Activated T-helper 1 cell treated with anti-CD3 and anti-CD28 coated beads, Interleukin-12 subunit alpha, Interleukin-12 subunit beta, Interleukin-2, Interleukin-4 antibody, amounts not matched to agents 30 ng/mL and 10 ng/mL and 1 ng/mL, durations not matched to agents 14 hours and 24 hours and 36 hours (primary cell): ENCODE measurements at regions not wholly inside any gene's neighbourhood (a gene's known extent, or its start where the extent isn't known, plus 50 kb on each side); places are given as distances from the start of the nearest gene placed in this dataset.

Experiments
- DNase-seq: peaks from one replicate; pipeline ENCODE4 v3.0.0; 2021; ENCODE audit warnings: low spot score
- H3K27ac Mint-ChIP-seq: one replicate; pipeline ENCODE4 v1.8.0; 2021; ENCODE audit warnings: mild to moderate bottlenecking, mixed read lengths
- H3K27me3 Mint-ChIP-seq: one replicate; pipeline ENCODE4 v1.8.0; 2022; ENCODE audit warnings: mild to moderate bottlenecking, moderate library complexity, mixed read lengths; ENCODE audit not compliant: insufficient read depth
- H3K36me3 Mint-ChIP-seq: one replicate; pipeline ENCODE4 v1.8.0; 2021; ENCODE audit warnings: low read depth, mixed read lengths
- H3K4me1 Mint-ChIP-seq: one replicate; pipeline ENCODE4 v1.8.0; 2021; ENCODE audit warnings: low read depth, mixed read lengths
- H3K4me3 Mint-ChIP-seq: one replicate; pipeline ENCODE4 v1.8.0; 2021; ENCODE audit warnings: mild to moderate bottlenecking, moderate library complexity, mixed read lengths
- H3K9me3 Mint-ChIP-seq: one replicate; pipeline ENCODE4 v1.8.0; 2021; ENCODE audit warnings: mixed read lengths
- intact Hi-C: fragments of 100-400 bp; cut with micrococcal nuclease; formaldehyde crosslinking; loops from one replicate; pipeline ENCODE4 v1.15.1; 2024

DNA sequence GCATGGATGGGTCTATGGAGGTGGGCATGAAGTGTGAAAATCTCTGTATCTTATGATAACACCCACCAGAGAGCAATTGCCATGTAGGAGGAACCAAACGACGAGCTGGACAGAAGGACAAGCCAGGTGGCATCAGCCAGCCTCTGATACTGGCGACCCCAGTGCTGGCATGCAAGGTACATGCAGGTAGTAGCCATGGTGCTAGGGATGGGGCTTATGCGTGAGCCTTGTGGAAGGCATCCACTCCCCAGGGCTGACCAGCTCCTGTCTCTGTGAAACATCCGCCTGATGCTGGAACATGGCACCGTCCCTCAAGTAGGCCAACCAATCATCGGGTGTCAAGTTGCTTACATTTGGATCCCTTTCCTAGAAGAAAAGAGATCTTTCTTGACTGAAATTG, 412.9 kb downstream of the GADD45G start:
- Mint-ChIP-seq H3K9me3 (no peaks in the 10 kb centered on the region), H3K27ac (no peak overlapping the region), H3K27me3 (peaks cover 1% of the 10 kb centered on the region), H3K36me3 (no peaks in the 10 kb centered on the region), H3K4me3 (no peak overlapping the region), H3K4me1 (peaks cover 7% of the 10 kb centered on the region)
- no peak for DNase-seq
- intact Hi-C loops: no loop called here

DNA sequence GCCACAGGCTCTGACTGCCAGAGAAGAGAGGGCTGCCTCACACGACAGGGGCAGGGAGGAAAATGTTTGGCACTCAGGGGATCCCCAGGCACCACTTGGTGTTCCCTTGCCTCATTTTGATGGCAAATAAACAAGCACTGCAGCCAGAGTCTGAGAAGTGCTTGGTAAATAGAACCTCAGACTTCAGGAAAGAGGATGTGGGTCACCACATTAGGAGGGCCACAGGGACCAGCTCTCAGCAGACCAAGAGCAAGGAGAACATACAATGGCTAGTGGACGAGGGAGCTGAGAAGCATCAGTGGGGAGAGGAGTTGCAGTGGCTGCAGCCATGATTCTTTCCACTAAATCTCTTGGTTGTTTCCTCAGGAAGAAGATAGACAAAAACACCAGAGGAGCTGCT, 413.9 kb downstream of the GADD45G start:
- peaks cover 1% of the 10 kb centered on the region for H3K27me3 Mint-ChIP-seq

DNA sequence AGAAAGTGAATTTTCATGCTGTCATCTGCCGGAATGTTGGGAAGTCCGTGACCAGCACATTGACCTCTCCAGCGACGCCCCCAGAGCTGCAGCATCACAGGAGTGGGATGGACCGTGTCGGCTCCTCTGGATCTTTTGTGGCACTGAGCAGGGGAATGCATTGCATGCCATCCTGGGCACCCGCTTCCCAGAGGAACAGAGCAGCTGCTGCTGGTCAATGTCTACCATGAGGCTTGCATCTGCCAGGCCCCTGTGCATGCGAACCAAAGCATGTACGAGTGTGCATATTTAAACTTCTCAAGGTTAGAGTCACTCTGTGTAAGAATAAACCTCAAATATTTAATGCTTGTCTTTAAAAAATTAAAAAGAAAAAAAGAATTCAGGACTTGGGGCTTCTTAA, 414.8 kb downstream of the GADD45G start:
- no peak overlapping the region for H3K27ac Mint-ChIP-seq
- H3K9me3 Mint-ChIP-seq: no peaks in the 10 kb centered on the region
- H3K4me1 Mint-ChIP-seq: peaks cover 7% of the 10 kb centered on the region
- no peaks in the 10 kb centered on the region for H3K27me3 Mint-ChIP-seq
- DNase-seq: no peak
- no peak overlapping the region for H3K4me3 Mint-ChIP-seq
- H3K36me3 Mint-ChIP-seq: no peaks in the 10 kb centered on the region
- intact Hi-C loops: no loop called here

More for the DNA sequence above, 413.9 kb downstream of the GADD45G start:
- no peaks in the 10 kb centered on the region for H3K9me3 Mint-ChIP-seq
- intact Hi-C loops: no loop called here
- no peak overlapping the region for H3K4me3 Mint-ChIP-seq
- no peak for DNase-seq
- H3K27ac Mint-ChIP-seq: no peak overlapping the region
- H3K36me3 Mint-ChIP-seq: no peaks in the 10 kb centered on the region
- peaks cover 7% of the 10 kb centered on the region for H3K4me1 Mint-ChIP-seq

- Mint-ChIP-seq H3K27me3 (no peaks in the 10 kb centered on the region), H3K9me3 (no peaks in the 10 kb centered on the region), H3K27ac (no peak overlapping the region), H3K4me3 (no peak overlapping the region), H3K4me1 (peaks cover 7% of the 10 kb centered on the region), H3K36me3 (no peaks in the 10 kb centered on the region)
- intact Hi-C loops: no loop called here
- DNase-seq: no peak
Measured at GRCh38 chr9:90020276-90020871, 415.6 kb downstream of the GADD45G start.

GRCh38 chr9:90021216-90021906, 416.5 kb downstream of the GADD45G start:
- intact Hi-C loops: no loop called here
- no peaks in the 10 kb centered on the region for H3K36me3 Mint-ChIP-seq
- H3K27ac Mint-ChIP-seq: no peak overlapping the region
- DNase-seq: no peak
- H3K9me3 Mint-ChIP-seq: no peaks in the 10 kb centered on the region
- H3K27me3 Mint-ChIP-seq: no peaks in the 10 kb centered on the region
- peaks cover 7% of the 10 kb centered on the region for H3K4me1 Mint-ChIP-seq
- no peak overlapping the region for H3K4me3 Mint-ChIP-seq

DNA sequence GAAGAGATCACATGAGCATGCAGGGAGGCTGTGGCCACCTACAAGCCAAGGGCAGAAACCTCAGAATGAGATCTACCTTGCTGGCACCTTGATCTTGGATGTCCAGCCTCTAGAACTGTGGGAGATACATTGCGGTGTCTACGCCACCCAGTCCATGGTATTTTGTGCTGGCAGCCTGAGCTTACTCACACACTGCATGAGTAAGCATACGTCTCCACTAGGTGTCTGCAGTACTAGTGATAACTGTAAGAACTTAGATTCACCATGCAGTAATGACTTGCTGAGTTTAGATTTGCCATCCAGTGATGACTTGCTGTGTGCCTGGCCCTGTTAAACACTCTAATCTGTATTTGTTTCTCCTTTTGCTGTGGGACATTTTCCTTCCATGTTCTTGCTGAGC, 417.7 kb downstream of the GADD45G start:
- Mint-ChIP-seq H3K4me1 (peaks cover 7% of the 10 kb centered on the region), H3K9me3 (no peaks in the 10 kb centered on the region), H3K36me3 (no peaks in the 10 kb centered on the region), H3K27ac (no peak overlapping the region), H3K4me3 (no peak overlapping the region), H3K27me3 (peaks cover under 1% of the 10 kb centered on the region)
- DNase-seq: no peak
- intact Hi-C loops: no loop called here

DNA sequence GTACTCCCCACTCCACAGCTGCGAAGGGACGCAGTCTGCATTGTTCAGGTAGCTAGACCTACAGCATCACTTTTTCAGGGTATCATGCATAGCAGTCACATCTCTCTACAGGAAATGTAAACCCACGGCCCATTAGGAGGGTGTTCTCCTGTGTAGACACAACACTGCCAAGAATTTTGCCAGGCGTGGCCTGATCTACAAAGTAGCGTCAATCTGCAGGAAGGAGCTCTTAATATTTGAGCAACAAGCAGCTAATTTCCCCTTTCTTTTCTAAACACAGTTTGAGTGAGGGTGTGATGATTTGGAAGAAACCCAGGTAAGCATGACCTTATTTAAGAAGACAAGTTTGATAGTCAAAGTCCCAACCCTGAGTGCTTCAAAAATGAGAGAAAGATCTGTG, 419.0 kb downstream of the GADD45G start:
- Mint-ChIP-seq H3K27me3 (peaks cover 12% of the 10 kb centered on the region), H3K36me3 (no peaks in the 10 kb centered on the region), H3K9me3 (no peaks in the 10 kb centered on the region), H3K27ac (no peak overlapping the region), H3K4me3 (no peak overlapping the region), H3K4me1 (peaks cover 1% of the 10 kb centered on the region)
- intact Hi-C loops: no loop called here
- DNase-seq: no peak

DNA sequence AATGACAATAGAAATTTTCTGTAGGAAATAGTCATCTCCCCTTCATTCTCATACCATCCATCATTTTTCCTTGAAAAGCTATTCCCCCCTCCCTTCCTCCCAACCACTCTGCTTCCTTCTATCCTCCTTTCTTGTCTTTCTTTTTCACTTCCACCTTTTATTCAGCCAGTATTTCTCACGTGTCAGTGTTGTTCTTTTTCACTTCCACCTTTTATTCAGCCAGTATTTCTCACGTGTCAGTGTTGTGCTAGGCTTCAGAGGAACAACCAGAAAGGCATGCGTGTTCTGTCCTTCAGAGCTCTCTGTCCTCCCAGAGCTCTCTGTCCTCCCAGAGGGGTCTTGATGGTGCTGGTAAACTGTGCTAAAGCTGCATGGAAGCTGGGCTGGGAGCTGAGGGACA, 419.6 kb downstream of the GADD45G start:
- Mint-ChIP-seq H3K27ac (no peak overlapping the region), H3K9me3 (no peaks in the 10 kb centered on the region), H3K27me3 (peaks cover 14% of the 10 kb centered on the region), H3K36me3 (no peaks in the 10 kb centered on the region), H3K4me1 (no peaks in the 10 kb centered on the region), H3K4me3 (no peak overlapping the region)
- intact Hi-C loops: no loop called here
- DNase-seq: no peak

- Mint-ChIP-seq H3K27ac (no peak overlapping the region), H3K4me1 (no peaks in the 10 kb centered on the region), H3K9me3 (no peaks in the 10 kb centered on the region), H3K4me3 (no peak overlapping the region), H3K36me3 (no peaks in the 10 kb centered on the region), H3K27me3 (peaks cover 15% of the 10 kb centered on the region)
- DNase-seq: no peak
- intact Hi-C loops: no loop called here
Measured at GRCh38 chr9:90024823-90025222, 420.0 kb downstream of the GADD45G start.

- Mint-ChIP-seq H3K4me1 (no peaks in the 10 kb centered on the region), H3K36me3 (no peaks in the 10 kb centered on the region), H3K4me3 (no peak overlapping the region), H3K27ac (no peak overlapping the region), H3K9me3 (no peaks in the 10 kb centered on the region), H3K27me3 (peaks cover 15% of the 10 kb centered on the region)
- DNase-seq: no peak
- intact Hi-C loops: no loop called here
Measured at GRCh38 chr9:90025816-90026215, 421.0 kb downstream of the GADD45G start.

DNA sequence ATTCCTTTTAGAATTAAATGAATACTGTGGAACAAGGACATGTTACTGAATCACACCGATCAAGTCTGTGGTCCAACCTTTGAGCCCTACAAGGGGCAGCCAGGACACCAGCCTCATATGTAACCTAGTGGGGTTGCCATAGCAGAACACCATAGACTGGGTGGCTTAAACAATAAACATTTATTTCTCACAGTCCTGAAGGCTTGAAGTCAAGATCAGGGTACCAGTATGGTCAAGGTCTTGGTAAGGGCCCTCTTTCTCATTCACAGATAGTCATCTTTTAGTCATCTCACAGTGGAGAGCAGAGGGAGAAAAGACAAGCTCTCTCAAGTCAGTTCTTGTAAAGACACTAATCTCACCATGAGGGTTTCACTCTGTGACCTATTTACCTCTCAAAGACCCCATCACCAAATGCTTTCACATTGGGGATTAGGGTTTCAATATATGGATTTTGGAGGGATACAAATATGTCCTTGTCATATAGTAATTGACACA, 422.5 kb downstream of the GADD45G start:
- Mint-ChIP-seq H3K27me3 (peaks cover 17% of the 10 kb centered on the region), H3K27ac (no peak overlapping the region), H3K4me3 (no peak overlapping the region), H3K4me1 (no peaks in the 10 kb centered on the region), H3K36me3 (no peaks in the 10 kb centered on the region), H3K9me3 (no peaks in the 10 kb centered on the region)
- no peak for DNase-seq
- intact Hi-C loops: no loop called here

DNA sequence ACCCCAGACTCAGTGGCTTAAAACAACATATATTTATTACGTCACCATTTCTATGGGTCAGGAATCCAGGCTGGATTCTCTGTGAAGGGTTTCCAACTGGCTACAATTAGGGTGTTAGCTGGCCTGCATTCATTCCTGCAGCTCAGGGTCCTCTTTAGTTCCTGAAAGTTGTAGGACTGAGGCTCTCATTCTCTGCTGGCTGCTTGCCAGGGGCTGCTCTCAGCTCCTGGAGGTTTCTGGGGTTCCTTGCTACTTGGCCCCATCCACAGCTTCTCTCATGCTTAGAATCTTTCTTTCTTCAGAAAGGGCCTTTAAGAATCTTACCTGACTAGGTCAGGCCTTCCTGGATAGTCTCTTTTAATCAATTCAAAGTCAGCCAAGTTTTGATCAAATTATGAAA, 424.6 kb downstream of the GADD45G start:
- intact Hi-C loops: no loop called here
- Mint-ChIP-seq H3K4me3 (no peak overlapping the region), H3K27ac (no peak overlapping the region), H3K36me3 (no peaks in the 10 kb centered on the region), H3K27me3 (peaks cover 17% of the 10 kb centered on the region), H3K4me1 (no peaks in the 10 kb centered on the region), H3K9me3 (no peaks in the 10 kb centered on the region)
- no peak for DNase-seq

GRCh38 chr9:90029996-90030395, 425.2 kb downstream of the GADD45G start:
- intact Hi-C loops: no loop called here
- Mint-ChIP-seq H3K9me3 (no peaks in the 10 kb centered on the region), H3K4me3 (no peak overlapping the region), H3K36me3 (no peaks in the 10 kb centered on the region), H3K4me1 (no peaks in the 10 kb centered on the region), H3K27ac (no peak overlapping the region), H3K27me3 (peaks cover 17% of the 10 kb centered on the region)
- DNase-seq: no peak
